LHCN-M2 (cell line): ENCODE measurements at regions not wholly inside any gene's neighbourhood (a gene's known extent, or its start where the extent isn't known, plus 50 kb on each side); places are given as distances from the start of the nearest gene placed in this dataset.

Experiments used
- DNase-seq: peaks from one replicate; pipeline ENCODE4 v3.0.0-alpha.2; 2012; ENCODE audit warnings: low read depth

DNA sequence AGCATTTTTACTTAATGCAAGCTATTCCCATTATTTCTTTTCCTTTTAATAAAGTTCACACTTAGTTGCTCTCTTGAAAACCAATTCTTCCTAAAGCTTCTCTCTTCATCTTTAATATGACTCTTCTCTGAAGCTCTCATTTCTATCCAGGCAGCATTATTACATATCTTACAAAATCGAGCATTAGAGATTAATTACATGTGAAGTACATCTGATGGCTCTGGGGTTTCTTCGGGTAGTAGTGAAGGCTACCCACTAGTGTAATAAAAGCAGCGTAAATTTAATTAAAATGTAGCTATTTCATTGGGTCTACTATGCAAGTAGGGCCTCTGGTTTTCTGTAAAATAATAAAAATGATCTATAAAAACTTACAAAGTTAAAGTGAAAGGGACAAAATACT lies 513.6 kb upstream of the DPH6 start:
- no peak for DNase-seq

DNA sequence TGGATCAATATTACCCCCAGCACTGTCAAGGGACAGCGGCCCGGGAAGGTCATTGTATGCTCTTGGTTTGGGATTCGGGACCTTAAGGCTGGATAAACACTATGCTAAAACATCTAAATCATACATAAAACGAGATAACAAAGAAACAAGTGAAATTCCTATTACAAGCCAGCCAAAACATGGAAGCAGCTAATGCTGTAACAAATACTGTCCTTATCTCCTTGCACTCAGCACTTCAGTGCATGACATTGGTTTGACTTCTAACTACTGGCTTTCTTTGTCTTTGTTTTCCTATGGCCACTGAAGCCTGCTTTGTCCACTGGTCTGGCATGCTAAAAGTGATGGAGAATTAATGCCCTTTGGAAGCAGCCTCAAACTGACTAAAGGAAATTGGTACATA lies 516.4 kb upstream of the DPH6 start:
- DNase-seq, result no peak

DNA sequence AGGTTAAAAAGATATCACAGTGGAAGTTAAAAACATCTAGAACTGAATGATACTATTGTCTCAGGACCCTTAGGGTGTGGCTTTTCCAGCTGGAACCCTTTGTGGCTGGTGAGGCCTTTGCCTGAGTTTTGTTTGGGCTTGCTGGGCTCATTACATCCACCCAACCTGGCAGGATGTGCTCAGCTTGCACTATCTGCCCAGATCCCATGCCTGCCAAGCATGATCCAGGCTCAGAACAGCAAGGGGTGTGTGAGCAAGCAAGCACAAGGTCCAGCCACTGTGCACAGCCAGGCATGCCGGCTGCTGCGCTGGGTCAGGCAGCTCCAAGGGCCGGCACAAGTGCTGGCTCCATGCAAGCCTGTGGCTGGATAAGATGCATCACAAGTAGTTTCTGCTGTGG lies 512.7 kb upstream of the CDIN1 start:
- no peak for DNase-seq

DNA sequence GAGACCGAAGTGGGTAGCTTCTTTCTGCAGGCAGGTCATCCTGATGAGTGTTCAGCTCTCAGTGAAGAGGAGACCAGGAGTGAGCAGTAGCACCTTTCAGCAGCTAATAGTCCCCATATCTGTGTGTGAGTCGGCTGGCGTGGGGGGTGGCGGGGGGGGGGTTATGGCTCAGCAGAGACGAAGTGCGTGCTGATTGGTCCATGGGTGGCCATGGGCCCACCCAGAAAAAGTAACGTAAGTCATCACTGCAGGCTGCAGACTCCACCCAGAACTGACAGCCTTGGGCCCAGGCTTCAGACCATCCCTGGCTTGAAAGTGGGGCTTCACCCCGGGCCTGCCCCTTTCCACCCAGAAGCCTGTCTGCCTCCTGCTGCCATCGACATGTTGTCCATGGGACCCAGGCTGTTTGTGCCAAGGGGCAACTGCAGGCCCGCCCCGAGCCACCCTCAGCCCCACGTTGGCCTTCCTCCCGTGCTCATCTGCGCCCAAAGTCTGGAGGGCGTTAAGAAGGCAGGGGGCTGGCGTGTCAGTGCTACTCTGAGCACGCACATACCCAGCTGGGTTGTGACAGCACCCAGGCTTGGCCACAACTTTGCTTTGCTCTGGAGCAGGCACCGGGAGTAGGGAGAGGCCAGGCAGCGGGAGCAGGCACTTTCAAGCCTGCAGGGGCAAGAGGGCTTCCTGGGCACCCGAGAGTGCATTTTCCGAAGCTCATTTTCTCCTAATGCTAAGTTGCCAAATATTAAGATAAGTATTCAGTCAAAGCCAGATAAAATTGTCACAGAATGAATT lies 511.7 kb upstream of the CDIN1 start:
- DNase-seq, result no peak

DNA sequence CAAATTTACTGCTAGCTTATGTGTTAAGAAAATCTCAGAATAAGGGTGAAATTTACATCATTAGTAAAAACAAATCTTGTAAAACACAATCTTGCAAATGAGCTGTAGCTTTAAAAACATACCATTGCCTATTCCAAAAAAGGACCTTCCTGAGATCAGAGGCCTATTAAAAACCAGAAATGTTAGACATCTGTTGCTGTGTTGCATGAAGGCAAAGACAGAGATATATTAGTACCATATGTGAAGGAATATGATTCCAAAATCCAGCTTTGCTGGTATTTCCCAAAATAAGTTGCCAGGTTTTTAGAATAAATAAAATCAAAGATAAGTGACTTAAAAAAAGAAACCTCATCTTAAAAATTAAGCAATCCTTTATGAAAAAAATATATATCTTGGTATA lies 504.1 kb upstream of the CDIN1 start:
- peak; percentile 11 for DNase-seq

DNA sequence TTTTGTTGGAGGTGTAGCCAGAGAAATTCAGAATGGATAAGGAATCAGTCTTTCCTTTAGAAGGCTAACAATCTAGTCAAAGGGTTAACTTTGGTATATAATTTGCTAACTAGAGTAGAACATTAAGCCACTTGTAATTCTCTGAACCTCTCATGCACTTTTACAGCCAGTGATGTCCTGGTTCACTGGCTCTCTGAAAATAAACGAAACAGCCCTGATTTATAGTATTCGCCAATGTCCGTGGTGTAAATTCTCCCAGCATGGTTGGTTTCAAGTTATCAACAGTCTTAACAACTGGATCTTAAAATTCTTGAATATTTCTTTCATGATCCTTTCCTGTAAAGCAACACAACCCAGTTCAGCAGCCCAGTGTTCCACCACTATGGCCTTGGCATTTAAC lies 500.4 kb upstream of the CDIN1 start:
- DNase-seq, result no peak

DNA sequence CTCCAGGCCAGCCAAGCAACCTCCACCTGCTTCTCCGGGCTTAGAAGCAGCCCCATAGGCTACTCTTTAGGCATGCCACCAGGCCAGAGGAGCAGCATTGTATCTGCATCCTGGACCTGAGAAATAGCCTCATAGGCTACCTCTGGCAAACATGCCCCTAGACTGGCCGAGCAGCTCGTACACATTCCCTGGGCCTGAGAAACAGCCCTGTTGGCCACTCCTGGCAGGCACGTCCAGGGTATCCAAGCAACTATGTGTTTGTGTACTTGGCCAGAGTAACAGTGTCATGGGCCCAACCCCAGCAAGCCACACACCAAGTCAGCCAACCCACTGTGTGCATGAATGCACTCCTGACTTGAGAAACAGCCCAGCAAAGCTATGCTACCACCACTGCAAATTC lies 498.7 kb upstream of the CDIN1 start:
- no peak for DNase-seq

DNA sequence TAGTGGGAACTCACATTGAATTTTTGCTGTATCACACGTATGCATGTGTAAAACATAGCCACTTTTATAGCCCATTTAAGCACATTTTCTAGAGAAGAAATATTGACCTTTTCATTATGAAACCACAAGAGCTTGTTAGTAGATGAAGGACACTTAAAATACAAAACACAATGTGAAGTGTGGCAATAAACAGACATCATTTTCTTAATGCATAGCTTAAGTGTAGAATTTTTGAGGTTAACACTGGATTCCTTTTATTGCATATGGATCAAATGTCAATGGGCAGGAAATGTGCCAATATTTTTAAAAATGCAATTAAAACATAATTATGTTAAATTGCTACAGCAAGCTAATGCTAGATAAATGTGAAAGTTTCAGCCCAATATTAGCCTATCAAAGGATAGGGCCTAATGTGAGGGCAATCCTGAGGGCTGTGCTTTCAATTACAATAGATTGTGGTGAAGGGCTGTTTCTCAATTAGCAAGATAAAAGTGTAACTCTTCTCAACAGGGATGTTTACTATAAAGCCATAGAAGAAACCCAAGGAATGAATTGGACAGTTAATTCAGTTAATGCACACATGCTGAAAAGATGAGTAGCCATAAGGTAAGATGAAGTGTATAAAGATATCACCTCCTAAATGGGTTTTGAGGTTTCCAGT lies 489.0 kb upstream of the CDIN1 start:
- no peak for DNase-seq

DNA sequence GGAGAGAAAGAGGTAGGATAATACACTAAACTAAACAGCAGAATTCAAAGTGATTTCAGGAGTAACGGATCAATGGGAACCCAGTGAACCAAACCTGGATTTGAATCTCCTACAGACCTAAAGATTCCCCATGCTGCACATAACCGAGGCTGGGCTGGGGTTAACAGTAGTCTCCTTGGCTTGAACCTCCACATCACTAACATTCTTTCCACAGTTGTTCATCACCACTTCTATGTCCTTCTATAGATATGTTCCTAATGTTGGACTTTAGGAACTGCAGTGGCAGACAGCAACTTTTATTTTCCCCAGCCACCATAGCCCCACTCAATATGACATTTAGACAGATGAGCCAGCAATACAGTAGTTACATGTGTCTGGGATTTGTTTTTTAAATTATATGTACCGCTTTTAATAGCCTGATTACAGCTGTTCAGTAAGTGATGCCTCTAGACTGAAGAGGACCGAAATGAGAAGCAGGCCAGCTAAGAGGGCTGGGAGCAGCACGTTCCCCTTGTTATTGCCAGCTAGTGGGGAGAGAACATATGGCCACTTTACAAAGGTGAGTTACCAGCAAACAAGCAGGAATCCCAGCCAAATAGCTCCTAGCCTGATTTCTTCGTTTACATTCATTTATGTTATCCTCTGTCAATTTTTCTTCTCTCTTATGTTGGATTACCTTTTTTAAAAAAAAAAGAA lies 472.6 kb upstream of the CDIN1 start:
- DNase-seq, result no peak

DNA sequence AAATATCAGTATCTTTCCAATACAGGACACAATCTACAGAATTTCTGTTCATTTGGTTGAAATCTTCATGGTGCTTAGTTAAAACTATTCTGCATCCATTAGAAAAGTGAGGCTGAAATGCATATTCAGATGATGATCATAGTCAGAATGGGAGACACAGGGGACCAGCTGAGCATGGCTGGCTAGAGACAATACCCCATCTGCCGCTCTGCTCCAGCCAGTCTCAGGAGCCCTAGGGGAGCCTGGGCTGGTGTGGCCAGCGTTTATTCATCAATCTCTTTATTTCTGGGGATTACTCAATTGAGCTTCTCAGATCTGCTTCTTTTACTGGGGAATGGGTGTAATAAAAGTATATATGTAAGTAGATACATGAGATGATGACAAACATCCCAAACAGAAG lies 470.9 kb upstream of the CDIN1 start:
- DNase-seq, result no peak

DNA sequence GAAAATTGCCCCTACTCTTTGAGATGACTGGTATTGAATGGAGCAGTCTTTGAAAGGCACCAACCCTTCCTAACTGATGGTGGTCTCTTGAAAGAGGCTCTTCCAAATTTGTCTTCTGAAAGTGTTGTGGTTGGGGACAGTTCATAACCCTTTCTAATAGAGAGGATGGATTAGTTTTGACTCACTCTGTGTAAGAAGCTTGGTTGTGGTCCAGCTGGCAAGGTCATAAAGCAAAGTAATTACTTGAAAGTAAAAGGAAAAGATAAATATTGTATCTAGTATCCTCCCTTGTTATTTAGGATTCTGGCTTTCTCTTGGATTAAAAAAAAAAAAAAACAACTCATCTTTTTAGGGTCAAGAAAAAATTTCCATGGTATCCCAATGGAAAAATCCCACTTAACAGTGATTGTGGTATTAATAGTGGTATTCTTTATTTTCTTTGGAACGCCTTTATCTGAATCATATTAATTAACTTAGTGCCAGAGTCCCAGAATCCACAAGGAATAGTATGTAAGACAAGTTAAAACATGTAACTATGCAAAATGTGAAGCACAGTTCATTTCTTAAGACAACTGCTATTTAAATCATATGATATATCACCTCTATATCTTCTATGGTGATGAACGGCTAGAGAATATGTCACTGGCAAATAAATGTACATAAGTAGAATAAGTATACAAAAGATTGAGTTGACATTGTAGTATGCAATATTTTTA lies 469.3 kb upstream of the CDIN1 start:
- DNase-seq, result peak; percentile 65

DNA sequence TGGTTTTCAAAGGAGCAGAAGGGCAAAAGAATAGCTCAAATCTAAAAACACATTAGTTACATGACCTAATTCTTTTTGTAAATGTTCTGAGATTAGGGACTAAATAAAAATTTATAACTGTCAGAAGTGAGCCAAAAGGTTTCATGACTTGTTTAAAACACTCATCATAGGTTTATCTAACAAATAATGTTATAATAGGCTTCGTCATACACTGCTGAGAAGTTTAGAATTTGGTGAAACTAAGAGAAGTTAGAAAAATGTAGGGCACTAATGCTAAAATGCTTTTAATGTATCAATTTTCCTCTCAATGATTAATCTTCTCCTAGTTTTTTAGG lies 468.8 kb upstream of the CDIN1 start:
- no peak for DNase-seq

DNA sequence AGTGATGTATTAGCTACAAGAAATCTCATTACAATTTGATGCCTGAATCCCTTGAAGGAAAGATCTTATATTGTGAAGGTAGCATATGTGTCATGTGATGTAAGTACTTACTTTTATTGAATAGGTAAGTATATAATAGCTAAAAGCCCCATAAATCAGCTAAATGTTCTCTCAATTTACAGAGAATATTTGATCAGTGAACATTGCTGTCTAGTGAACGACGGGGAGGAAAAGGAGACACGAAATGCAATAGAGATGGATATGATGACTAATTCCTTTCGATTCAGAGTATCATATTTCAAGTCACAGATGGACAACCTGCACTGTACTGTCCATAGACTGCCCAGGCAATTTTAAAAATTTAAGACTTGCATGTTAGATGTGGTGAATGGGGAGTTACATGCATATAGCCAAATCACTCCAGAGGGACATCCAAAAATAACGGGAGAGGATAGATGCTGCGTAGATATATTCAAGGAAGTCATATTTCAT lies 462.1 kb upstream of the CDIN1 start:
- DNase-seq, result no peak

DNA sequence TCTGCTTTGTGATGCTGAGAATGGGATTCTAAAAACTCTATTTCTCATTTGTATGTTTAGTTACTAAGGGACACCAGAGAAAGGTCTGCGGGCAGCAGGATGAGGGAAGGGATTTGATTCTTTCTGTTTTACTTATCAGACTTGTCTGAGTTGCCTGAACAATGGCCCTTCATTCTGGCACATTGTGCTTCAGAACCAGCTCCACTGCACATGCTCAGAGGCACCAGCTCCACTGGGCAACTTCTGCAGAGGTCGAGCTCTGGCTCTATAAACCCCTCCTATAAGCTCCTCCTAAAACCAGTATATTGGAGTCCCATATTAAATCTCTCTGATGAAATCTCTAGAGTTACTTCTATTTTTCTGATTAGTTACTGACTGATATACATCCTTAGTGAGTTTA lies 453.2 kb upstream of the CDIN1 start:
- no peak for DNase-seq

DNA sequence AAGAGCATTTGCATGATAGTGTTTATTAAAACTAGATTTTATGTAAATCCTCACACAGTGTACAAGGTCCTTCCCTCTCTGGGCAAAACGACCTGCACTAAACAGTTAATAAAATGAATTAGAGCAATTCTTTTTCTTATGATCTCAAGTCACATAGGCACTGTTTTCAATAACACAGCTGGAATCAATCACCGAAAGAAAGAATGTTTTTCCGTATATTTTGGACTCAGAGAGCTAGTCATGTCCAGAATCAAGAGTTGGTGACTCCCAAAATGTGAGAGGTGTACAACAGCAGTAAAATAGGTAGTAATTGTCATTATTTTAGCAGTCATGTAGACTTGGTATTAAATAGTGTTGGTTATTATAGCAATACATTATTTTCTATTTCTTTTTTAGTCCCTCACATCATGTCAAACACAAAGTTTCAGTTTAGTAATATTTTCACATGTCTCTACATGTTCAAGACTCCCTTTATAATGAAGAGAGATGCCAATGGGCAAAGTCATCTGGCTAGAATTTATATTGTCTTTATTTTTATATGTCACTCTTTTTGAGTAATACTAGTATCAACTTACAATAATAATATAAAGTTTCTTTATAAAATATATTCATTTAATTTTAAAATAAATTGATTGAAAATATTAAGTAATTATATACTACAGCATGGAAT lies 448.6 kb upstream of the CDIN1 start:
- no peak for DNase-seq

DNA sequence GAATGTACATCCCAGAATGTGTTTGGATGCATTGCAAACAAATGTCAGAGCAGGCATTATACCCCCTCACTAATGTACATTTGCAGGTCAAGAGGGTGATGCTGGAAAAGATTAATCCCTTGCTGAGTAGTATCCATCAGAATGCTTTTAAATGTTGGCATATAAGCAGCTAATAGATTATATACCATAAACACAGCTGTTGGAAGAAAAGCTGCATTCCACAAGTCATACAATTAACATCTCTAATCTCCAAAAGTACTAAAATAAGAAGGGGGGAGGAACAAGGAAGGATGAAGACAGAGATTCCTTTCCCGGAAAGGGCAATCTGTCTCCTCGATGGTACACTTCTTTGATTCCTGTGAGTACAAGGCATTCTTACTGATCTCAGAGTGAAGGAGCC lies 445.7 kb upstream of the CDIN1 start:
- no peak for DNase-seq

DNA sequence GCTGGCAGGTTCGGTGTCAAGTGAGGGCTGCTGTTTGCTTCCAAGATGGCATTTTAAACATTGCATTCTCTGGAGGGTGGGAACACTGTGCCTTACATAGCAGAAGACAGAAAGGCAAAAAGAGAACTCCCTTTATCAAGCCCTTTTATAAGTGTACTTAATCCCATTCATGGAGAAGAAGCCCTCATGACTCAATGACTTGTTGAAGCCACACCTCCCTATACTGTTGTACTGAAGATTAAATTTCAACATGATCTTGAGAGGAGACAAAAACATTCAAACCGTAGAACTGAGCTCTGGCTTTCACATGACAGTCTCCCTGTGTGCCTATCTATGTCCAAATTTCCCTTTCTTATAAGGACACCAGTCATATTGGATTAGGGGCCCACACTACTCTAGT lies 443.4 kb upstream of the CDIN1 start:
- DNase-seq, result peak; percentile 8

DNA sequence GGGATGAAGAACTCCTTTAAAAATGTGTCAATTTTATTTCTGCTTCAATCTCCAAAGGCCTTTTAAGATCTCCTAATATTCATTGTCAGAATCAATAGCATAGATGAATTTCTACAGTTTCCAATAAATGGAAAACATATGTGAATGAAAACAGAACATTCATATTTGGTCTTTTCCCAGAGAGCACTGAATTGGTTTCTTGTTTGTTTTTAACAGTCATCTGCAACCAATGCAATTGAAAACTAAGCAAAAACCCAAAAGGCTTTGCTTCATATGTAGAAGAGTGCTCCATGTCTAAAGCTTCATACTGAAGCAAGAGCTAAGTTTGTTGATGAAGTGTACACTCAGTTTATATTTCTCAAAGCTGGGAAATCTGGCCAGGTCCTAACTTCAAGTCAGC lies 426.5 kb upstream of the CDIN1 start:
- no peak for DNase-seq

DNA sequence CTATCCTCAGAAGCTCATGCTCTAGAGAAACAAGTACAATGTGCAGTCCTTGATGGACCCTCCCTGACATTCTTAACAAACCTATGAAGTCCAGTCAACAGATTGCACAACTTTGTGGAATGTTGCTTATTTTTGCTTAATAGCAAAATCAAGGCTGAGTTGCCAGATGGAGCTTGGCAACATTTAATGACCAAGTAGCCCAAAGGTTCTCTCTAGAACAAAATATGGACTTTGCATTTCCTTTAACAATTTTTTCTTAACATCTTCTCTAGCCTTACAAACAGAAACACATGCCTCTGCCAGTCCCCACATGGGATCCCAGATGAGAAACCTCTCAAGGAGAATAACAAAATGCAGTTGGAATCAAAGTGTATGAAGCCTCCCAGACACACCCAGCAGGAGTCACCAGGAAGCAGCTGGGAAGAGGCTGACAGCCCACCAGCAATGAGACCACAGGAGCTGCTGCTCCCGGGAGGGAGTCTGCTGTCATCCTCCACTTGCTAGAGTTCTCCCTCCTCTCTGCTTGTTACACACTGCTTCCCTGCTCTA lies 422.5 kb upstream of the CDIN1 start:
- peak; percentile 39 for DNase-seq

DNA sequence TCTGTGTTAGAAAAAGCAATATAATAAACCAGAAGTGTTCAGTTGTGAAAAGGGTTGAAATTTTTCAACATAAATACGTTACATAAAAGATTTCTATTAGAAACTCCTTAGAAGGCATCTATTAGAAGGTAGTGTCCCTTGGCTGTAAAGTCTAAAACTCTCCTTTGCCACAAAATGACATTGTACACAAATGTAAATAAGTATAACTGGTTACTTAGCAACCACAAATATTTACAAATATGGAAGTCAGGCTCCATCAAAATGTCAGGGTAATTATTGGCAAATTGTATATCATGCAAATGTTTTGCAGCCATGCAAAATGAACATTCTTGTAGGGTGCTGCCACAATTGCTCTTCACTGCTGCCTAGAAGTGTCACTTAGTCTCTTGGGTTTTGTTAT lies 419.1 kb upstream of the CDIN1 start:
- no peak for DNase-seq

DNA sequence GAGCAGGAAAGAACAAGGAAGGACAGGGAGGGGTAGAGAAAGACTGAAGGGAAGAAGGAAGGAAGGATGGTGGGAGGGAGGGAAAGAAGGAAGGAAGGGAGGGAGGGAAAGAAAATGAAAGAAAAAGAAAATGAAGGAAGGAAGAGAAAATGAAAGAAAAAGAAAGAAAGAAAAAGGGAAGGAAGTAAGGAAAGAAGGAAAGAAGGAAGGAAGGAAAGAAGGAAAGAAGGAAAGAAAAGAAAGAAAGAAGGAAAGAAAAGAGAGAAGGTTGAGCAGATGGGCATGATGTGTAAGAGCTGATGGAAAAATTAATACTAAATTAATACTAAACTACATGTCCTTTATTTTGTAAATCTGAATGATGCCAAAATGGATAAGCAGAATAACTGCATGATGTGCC lies 418.3 kb upstream of the CDIN1 start:
- no peak for DNase-seq
